BE2C (cell line): ENCODE measurements at regions not wholly inside any gene's neighbourhood (a gene's known extent, or its start where the extent isn't known, plus 50 kb on each side); places are given as distances from the start of the nearest gene placed in this dataset.

Experiments
- DNase-seq: peaks from one replicate; pipeline ENCODE4 v3.0.0-alpha.2; 2020
- H3K27me3 ChIP-seq: fragments of 250-450 bp; sonication (Bioruptor Pico); 2 replicates; pipeline ENCODE4 v1.5.1; 2020; ENCODE audit warnings: mild to moderate bottlenecking
- H3K36me3 ChIP-seq: fragments of 250-450 bp; sonication (Bioruptor Pico); 2 replicates; pipeline ENCODE4 v1.5.1; 2020; ENCODE audit warnings: mild to moderate bottlenecking
- H3K4me1 ChIP-seq: fragments of 250-450 bp; sonication (Bioruptor Pico); 2 replicates; pipeline ENCODE4 v1.5.1; 2020
- H3K4me3 ChIP-seq: 2 replicates; pipeline ENCODE4 v1.5.1; 2011; ENCODE audit warnings: low read depth, low read length
- H3K9me3 ChIP-seq: fragments of 250-450 bp; sonication (Bioruptor Pico); 2 replicates; pipeline ENCODE4 v1.5.1; 2020
- TF ChIP-seq, protein P1 (sequence below): IDR thresholded peaks from 2 replicates; pipeline ENCODE4 v1.5.1; 2012; ENCODE audit warnings: mild to moderate bottlenecking, low read depth, low read length

DNA sequence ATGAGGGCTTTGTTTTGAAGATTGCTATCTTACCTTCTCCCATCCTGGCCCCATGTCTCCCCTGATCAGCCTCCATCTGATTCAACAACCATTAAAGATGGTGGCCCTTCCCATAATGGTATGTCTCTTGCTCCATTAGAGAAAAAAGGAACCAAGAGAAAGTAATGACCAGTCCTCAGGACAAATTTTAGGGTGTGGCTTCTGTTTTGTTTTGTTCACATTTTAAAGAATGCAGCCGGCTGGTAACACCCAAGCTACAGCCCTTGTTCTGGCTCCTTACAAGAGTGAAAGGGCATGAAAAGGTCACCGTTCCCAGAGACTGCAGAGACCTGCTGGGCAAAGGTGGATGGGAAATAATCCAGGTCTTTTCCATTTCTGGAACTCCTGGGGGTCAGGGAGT lies 287.9 kb upstream of the NEBL start:
- no peaks in the 10 kb centered on the region for H3K36me3 ChIP-seq
- no peak overlapping the region for H3K4me3 ChIP-seq
- H3K9me3 ChIP-seq: no peaks in the 10 kb centered on the region
- no peak for DNase-seq
- H3K4me1 ChIP-seq: no peaks in the 10 kb centered on the region
- H3K27me3 ChIP-seq: no peaks in the 10 kb centered on the region
- TF ChIP-seq, protein P1, sequence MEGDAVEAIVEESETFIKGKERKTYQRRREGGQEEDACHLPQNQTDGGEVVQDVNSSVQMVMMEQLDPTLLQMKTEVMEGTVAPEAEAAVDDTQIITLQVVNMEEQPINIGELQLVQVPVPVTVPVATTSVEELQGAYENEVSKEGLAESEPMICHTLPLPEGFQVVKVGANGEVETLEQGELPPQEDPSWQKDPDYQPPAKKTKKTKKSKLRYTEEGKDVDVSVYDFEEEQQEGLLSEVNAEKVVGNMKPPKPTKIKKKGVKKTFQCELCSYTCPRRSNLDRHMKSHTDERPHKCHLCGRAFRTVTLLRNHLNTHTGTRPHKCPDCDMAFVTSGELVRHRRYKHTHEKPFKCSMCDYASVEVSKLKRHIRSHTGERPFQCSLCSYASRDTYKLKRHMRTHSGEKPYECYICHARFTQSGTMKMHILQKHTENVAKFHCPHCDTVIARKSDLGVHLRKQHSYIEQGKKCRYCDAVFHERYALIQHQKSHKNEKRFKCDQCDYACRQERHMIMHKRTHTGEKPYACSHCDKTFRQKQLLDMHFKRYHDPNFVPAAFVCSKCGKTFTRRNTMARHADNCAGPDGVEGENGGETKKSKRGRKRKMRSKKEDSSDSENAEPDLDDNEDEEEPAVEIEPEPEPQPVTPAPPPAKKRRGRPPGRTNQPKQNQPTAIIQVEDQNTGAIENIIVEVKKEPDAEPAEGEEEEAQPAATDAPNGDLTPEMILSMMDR: no peak

DNA sequence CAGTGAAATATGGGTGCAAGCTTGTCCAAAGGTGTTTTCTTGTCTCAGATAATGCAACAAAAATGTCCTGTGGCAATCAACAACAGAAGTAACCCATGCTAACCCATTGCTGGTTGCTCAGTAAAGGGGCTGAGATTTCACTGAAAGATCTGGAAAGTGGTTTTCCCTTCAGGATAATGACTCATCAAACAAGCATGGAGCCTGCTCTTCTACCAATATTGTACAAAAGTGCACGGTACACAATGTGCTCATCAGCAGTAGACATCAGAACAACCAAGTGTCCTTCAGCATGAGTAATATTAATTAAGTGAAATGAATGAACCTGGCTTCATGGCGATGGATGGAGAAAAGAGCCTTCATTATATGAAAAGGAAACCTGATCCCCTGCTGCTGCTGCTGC lies 287.1 kb upstream of the NEBL start:
- no peak for DNase-seq
- Histone ChIP-seq H3K4me1 (no peaks in the 10 kb centered on the region), H3K27me3 (no peaks in the 10 kb centered on the region), H3K36me3 (no peaks in the 10 kb centered on the region), H3K9me3 (no peaks in the 10 kb centered on the region), H3K4me3 (no peak overlapping the region)
- TF ChIP-seq, protein P1: no peak

DNA sequence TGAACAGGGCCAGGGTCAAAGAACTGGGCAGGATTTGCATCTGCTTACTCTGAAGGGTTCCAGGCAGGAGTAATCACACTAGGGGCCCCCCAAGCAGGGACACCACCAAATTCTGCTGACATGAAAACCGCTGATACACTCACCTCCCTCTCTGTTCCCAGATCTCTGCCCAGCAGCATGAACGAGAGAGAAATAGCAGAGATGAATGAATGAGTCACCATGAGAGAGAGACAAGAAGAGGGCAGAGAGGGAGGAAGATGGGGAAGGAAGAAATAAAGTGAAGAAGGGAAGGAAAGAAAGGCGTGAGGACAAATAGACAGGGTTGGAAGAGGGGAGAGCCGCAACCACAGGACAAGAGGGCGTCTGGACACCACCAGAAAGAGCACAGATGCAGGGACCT lies 285.9 kb upstream of the NEBL start:
- Histone ChIP-seq H3K36me3 (no peaks in the 10 kb centered on the region), H3K4me1 (no peaks in the 10 kb centered on the region), H3K27me3 (no peaks in the 10 kb centered on the region), H3K4me3 (no peak overlapping the region), H3K9me3 (no peaks in the 10 kb centered on the region)
- TF ChIP-seq, protein P1: no peak
- no peak for DNase-seq

DNA sequence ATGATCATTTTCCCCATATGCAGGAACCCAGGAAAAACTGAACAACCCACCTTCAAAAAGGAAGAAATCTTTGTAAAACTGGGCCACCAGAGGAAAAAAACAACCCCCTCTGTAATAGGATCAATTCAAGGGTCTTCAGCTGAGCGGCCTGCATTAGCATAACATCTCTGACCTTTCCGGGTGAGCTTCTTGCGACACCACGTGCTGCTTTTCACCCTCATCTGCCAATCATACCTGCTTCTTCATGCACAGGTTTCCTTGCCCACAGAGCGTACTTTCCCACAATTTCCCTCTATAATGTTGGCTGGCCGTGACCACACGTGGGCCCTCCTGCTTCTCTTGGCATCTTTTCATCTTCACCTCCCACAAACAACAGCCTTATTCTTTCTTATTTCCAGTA lies 284.3 kb upstream of the NEBL start:
- H3K4me3 ChIP-seq: no peak overlapping the region
- TF ChIP-seq, protein P1: no peak
- H3K36me3 ChIP-seq: no peaks in the 10 kb centered on the region
- H3K27me3 ChIP-seq: no peaks in the 10 kb centered on the region
- no peaks in the 10 kb centered on the region for H3K9me3 ChIP-seq
- DNase-seq: no peak
- H3K4me1 ChIP-seq: no peaks in the 10 kb centered on the region

DNA sequence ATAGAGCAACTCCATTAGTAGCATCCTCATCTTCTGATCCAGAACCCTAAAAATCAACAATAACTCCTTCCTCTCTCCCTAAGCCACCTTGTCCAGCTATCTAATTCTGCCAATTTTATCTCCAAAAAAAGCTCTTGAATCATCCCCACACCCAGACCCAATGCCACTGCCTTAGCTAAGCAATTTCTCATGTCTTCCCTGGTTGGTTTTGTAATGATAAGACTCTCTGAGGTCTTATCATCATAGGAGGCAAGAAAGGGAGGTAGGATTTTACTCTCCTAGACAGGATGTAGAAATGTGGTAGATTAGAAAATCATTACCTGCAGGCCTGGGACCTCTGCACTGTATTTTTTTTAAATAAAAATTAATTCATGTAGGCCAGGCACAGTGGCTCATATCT lies 283.5 kb upstream of the NEBL start:
- Histone ChIP-seq H3K4me1 (no peaks in the 10 kb centered on the region), H3K4me3 (no peak overlapping the region), H3K27me3 (no peaks in the 10 kb centered on the region), H3K9me3 (no peaks in the 10 kb centered on the region), H3K36me3 (no peaks in the 10 kb centered on the region)
- TF ChIP-seq, protein P1: no peak
- DNase-seq: no peak

DNA sequence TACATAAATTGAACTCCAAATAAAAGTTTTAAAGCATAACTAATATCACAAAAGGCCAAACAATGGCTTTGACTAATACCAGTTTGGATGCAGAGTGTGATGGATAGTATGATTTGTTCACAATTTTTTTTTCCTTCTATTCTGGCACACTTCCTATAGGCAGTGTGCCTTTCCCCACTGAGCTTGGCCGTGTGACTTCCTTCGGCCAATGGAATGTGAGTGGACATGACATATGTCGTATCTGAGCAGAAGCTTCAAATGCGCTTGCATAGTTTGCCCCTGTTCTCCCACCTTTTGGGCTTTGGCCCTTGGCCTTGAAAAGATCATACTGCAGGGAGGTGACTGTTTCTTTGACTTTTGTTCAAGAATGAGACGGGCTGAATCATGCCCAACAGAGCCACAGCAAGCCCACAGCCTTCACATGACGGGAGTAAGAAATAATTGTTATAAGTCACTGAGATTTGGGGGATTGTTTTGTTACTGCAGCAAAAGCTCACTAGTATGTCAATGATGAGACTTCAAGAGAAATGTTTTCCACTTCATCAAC lies 279.9 kb upstream of the NEBL start:
- no peak overlapping the region for H3K4me3 ChIP-seq
- no peaks in the 10 kb centered on the region for H3K9me3 ChIP-seq
- no peaks in the 10 kb centered on the region for H3K4me1 ChIP-seq
- TF ChIP-seq, protein P1: no peak
- DNase-seq: no peak
- H3K36me3 ChIP-seq: no peaks in the 10 kb centered on the region
- H3K27me3 ChIP-seq: peaks cover 18% of the 10 kb centered on the region
